ENCODE measurements at regions not wholly inside any gene's neighbourhood (a gene's known extent, or its start where the extent isn't known, plus 50 kb on each side); places are given as distances from the start of the nearest gene placed in this dataset.

DNA sequence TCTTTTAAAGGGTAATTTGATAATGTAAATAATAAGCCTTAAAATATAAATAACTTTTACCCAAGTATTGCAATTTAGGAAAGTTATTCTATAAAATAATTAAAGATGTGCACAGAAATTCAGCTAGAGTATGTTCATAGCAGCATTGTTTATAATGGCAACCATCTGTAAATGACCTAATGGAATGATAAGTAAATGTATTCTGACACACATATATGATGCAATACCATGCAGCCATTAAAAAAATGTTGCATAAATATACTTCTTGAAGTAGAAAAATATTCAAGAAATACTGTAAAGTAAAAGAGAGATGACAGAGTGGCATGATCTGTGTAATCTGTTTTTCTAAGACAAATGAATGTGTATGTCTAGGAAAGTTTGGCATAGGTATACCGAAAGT, 545.7 kb downstream of the ZEB2 start:
- no peak for TF ChIP-seq EZH2 (IDR thresholded peaks at IDR 0.05; ENCODE audit: low read length, unreplicated experiment)
- TF ChIP-seq EZH2phosphoT487 (IDR thresholded peaks at IDR 0.05; ENCODE audit: borderline replicate concordance, low read length) = no peak
- TF ChIP-seq, protein P1, sequence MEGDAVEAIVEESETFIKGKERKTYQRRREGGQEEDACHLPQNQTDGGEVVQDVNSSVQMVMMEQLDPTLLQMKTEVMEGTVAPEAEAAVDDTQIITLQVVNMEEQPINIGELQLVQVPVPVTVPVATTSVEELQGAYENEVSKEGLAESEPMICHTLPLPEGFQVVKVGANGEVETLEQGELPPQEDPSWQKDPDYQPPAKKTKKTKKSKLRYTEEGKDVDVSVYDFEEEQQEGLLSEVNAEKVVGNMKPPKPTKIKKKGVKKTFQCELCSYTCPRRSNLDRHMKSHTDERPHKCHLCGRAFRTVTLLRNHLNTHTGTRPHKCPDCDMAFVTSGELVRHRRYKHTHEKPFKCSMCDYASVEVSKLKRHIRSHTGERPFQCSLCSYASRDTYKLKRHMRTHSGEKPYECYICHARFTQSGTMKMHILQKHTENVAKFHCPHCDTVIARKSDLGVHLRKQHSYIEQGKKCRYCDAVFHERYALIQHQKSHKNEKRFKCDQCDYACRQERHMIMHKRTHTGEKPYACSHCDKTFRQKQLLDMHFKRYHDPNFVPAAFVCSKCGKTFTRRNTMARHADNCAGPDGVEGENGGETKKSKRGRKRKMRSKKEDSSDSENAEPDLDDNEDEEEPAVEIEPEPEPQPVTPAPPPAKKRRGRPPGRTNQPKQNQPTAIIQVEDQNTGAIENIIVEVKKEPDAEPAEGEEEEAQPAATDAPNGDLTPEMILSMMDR (conservative IDR thresholded peaks at IDR 0.05; ENCODE audit: low read depth, low read length) = no peak
- no peak overlapping the region for H2AFZ ChIP-seq (ENCODE audit: low read length)
- no peaks in the 10 kb centered on the region for H3F3A ChIP-seq (ENCODE audit: low read length, unreplicated experiment)
- no peak overlapping the region for H3K27ac ChIP-seq (ENCODE audit: low read length)
- no peaks in the 10 kb centered on the region for H3K27me3 ChIP-seq (ENCODE audit: low read length)
- H3K4me3 ChIP-seq (ENCODE audit: low read length) = no peak overlapping the region
- no peaks in the 10 kb centered on the region for H3K9me3 ChIP-seq (ENCODE audit: low read length)
- POLR2A ChIA-PET (ENCODE audit: unreplicated experiment) = no interaction called here
- CTCF ChIA-PET = no interaction called here
- H3K4me1 ChIP-seq (ENCODE audit: insufficient read depth, low read length) = no peaks in the 10 kb centered on the region
- no peaks in the 10 kb centered on the region for H3K79me2 ChIP-seq (ENCODE audit: low read length)
- ATAC-seq (no peak), DNase-seq (no peak)
- H4K20me1 ChIP-seq (ENCODE audit: low read length) = no peaks in the 10 kb centered on the region
- no peaks in the 10 kb centered on the region for H3K36me3 ChIP-seq (ENCODE audit: low read depth, low read length)
- H3K9ac ChIP-seq (ENCODE audit: low read length) = no peak overlapping the region
- intact Hi-C loops (cut with micrococcal nuclease) = no loop called here
- BruUV-seq (replicated peaks) = no TSS peak
- no peaks in the 10 kb centered on the region for H3K9me2 ChIP-seq (replicated peaks; ENCODE audit: low read length)
- no peak overlapping the region for H3K4me2 ChIP-seq (ENCODE audit: low read length)

DNA sequence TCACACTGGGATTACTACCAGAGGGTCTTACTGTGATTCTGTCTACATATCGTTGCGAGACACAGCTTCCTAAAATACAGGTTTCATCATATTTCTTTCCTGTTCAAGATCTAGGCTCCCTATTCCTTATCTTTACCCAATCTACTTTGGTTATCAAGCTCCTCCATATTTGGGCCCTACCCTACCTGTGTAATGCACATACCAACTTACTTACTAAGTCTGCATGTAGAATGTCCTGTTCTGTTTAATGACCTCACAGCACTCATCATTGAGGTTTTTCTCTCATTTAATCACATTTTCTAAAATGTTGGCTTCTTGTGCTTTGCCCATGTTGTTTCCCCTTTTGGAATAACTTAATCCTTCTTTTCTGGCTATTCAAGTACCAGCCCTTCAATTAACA, 551.1 kb downstream of the ZEB2 start:
- POLR2A ChIA-PET (ENCODE audit: unreplicated experiment) = no interaction called here
- intact Hi-C loops (cut with micrococcal nuclease) = no loop called here
- H3K9me2 ChIP-seq (replicated peaks; ENCODE audit: low read length) = no peaks in the 10 kb centered on the region
- no peak overlapping the region for H3K9ac ChIP-seq (ENCODE audit: low read length)
- no peak overlapping the region for H3K27ac ChIP-seq (ENCODE audit: low read length)
- no peaks in the 10 kb centered on the region for H3K4me1 ChIP-seq (ENCODE audit: insufficient read depth, low read length)
- H3K4me2 ChIP-seq (ENCODE audit: low read length) = no peak overlapping the region
- TF ChIP-seq EZH2 (IDR thresholded peaks at IDR 0.05; ENCODE audit: low read length, unreplicated experiment) = no peak
- TF ChIP-seq, protein P1 (conservative IDR thresholded peaks at IDR 0.05; ENCODE audit: low read depth, low read length) = no peak
- TF ChIP-seq EZH2phosphoT487 (IDR thresholded peaks at IDR 0.05; ENCODE audit: borderline replicate concordance, low read length) = no peak
- H3F3A ChIP-seq (ENCODE audit: low read length, unreplicated experiment) = no peaks in the 10 kb centered on the region
- no peaks in the 10 kb centered on the region for H3K9me3 ChIP-seq (ENCODE audit: low read length)
- H3K36me3 ChIP-seq (ENCODE audit: low read depth, low read length) = no peaks in the 10 kb centered on the region
- H4K20me1 ChIP-seq (ENCODE audit: low read length) = no peaks in the 10 kb centered on the region
- ATAC-seq (no peak), DNase-seq (no peak)
- H3K79me2 ChIP-seq (ENCODE audit: low read length) = no peaks in the 10 kb centered on the region
- no TSS peak for BruUV-seq (replicated peaks)
- CTCF ChIA-PET = no interaction called here
- H3K4me3 ChIP-seq (ENCODE audit: low read length) = no peak overlapping the region
- H3K27me3 ChIP-seq (ENCODE audit: low read length) = no peaks in the 10 kb centered on the region
- no peak overlapping the region for H2AFZ ChIP-seq (ENCODE audit: low read length)

DNA sequence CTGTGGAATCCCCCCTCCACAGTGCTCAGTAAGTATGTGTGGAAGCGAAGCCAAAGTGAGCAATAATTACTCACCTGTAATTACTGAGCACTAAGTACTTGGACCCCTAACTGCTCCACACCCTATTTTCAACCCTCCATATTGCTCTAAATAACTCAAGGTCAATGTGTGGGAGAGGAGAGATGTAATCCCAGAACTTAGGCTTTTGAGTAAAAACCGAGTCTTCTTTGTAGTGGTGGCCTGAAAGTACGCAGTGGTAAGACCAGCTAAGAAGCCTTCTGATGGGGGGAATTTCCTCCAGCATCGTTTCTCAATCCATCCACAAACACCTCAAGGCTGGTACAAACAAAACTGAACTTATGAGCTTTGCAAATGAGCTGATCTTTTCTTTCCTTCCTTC, 551.6 kb downstream of the ZEB2 start:
- TF ChIP-seq EZH2phosphoT487 (IDR thresholded peaks at IDR 0.05; ENCODE audit: borderline replicate concordance, low read length) (no peak), EZH2 (IDR thresholded peaks at IDR 0.05; ENCODE audit: low read length, unreplicated experiment) (no peak)
- TF ChIP-seq, protein P1 (conservative IDR thresholded peaks at IDR 0.05; ENCODE audit: low read depth, low read length) = no peak
- Histone ChIP-seq H3K4me2 (ENCODE audit: low read length) (no peak overlapping the region), H3K27me3 (ENCODE audit: low read length) (no peaks in the 10 kb centered on the region), H3K4me1 (ENCODE audit: insufficient read depth, low read length) (no peaks in the 10 kb centered on the region), H3K9ac (ENCODE audit: low read length) (no peak overlapping the region), H3K9me2 (replicated peaks; ENCODE audit: low read length) (no peaks in the 10 kb centered on the region), H3K9me3 (ENCODE audit: low read length) (no peaks in the 10 kb centered on the region), H3K79me2 (ENCODE audit: low read length) (no peaks in the 10 kb centered on the region), H4K20me1 (ENCODE audit: low read length) (no peaks in the 10 kb centered on the region), H3K4me3 (ENCODE audit: low read length) (no peak overlapping the region), H2AFZ (ENCODE audit: low read length) (no peak overlapping the region), H3K27ac (ENCODE audit: low read length) (no peak overlapping the region), H3K36me3 (ENCODE audit: low read depth, low read length) (no peaks in the 10 kb centered on the region), H3F3A (ENCODE audit: low read length, unreplicated experiment) (no peaks in the 10 kb centered on the region)
- intact Hi-C loops (cut with micrococcal nuclease) = no loop called here
- no TSS peak for BruUV-seq (replicated peaks)
- POLR2A ChIA-PET (ENCODE audit: unreplicated experiment) = no interaction called here
- DNase-seq (no peak), ATAC-seq (no peak)
- CTCF ChIA-PET = no interaction called here

All from PC-3 (cell line).